Amygdala (tissue), 56 donors: ENCODE measurements at regions not wholly inside any gene's neighbourhood (a gene's known extent, or its start where the extent isn't known, plus 50 kb on each side); places are given as distances from the start of the nearest gene placed in this dataset.
"Not testable (repeated sequence)": the region's sequence is repeated elsewhere in the genome, so short reads cannot be mapped to it uniquely, and the experiment has no call there.

Source experiments
- DNase-seq, 56 donors: peaks; one replicate each; lab custom pipeline; 2025; lab: John Stamatoyannopoulos, UW

DNA sequence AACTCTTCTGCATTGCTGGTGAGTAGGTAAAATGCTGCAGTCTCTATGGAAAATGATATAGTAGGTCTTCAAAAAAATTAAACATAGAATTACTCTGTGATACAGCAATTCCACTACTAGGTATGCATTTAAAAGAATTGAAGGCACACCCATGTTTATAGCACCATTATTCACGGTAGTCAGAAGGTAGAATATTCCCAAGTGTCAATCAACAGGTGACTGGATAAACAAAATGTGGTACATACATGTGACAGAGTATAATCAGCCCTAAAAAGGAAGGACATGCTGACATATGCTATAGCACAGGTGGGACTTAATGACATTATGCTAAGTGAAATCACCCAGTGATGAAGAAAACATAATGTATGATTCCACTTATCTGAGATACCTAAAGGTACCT lies 123.3 kb downstream of the CCER1 start:
- DNase-seq = no peak

DNA sequence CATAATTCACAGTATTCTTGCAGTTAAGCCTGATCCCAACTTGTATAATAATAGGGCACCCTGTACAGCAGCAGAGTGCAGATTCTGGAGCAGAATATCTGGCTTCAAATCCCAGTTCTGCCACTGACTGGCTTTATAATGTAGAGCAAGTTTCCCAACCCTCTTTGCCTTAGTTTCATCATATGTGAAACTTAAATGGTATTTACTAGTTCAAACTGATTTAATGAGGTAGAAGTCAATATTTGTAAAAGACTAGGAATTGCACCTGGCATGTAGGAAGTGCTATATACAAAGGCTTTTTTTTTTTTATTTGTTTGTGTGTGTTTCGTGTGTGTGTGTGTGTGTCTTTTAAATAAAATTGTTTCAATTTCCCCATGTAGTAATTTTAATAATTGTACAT lies 125.9 kb downstream of the CCER1 start:
- DNase-seq = no peak

DNA sequence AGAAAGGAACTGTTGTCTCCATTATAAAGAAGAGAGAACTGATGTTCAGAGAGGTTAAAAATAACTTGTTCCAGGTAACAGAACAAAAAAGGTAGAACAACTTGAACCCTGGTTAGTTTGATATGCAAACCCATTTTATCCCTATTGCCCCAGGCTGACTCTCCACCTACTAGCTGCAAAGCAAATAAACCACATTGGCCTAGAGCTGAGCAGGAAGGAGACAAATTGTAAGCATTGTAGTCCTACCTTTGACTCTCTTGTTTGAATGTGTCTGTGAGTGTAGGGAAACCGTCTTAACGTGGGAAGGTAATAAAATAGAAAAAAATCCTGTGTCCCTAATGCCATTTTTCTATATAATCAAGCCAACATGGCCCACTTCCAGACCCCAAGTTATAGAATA lies 126.4 kb downstream of the CCER1 start:
- DNase-seq = no peak

DNA sequence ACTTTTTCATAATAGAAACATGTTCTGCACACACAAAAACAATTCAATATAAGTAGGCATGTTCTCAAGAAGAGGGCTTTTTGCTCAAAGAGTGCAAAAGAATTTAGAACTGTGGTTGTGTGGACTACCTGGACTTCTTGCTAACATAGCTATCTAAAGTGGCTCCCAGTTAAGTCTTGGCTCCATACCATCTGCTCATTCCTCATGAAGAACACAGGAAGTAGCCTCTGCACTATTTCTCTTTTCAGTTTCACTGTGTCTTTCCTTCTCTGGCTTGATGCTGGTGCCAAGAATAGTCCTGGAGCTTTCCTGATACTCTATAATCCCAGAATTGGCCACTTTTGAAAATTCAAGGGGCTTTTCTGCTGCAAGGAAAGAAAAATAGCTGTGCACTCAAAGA lies 127.4 kb downstream of the CCER1 start:
- no peak for DNase-seq

DNA sequence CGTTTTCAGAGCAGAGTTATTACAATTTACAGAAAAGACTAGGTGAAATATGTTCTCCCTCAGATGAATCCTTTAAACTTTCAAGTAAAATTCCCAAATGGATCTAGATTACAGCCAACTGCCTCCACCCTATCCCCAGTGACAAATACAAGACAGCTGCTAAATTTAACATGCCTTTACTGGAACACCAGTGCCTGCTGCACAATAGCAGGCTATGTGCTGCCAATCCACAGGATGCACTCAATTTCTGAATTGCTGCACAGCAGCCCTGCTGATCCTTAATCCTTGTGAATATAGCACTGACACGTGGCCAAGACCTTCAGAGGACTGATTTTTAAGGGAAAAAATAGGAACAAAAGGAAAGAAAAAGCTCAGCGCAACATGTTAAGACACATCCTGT lies 128.9 kb downstream of the CCER1 start:
- no peak for DNase-seq

DNA sequence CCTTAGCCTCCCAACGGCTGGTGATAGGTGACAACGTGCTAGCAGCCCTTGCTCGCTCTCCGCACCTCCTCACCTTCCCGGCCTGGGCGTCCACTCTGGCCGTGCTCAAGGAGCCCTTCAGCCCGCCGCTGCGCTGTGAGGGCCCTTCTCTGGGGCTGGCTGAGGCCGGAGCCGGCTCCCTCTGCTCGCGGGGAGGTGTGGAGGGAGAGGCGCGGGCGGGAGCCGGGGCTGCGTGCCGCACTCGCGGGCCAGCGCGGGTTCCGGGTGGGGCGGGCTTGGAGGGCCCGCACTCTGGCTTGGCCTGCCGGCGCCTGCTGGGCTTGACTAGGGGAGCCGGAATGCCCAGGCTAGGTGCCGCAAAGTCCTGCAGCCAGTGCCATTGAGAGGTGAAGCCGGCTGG lies 131.1 kb downstream of the CCER1 start:
- DNase-seq = no peak

DNA sequence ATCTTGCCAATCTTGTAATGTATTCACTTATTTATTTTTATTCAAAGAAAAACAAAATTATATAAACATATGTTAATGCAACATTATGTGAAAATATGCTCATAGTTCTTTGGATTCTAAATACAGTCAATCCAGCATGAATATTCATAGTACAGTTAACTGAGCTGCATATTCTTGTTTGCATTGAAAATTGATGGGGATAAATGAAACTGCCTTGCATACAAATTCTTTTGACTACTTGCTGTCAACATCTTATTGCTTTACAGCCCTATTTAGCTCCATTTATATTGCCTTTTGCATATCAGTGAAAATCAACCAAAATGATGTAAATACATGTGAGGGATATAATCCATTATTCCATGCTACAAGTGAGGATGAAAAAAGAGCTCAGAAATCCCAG lies 135.3 kb downstream of the CCER1 start:
- no peak for DNase-seq

DNA sequence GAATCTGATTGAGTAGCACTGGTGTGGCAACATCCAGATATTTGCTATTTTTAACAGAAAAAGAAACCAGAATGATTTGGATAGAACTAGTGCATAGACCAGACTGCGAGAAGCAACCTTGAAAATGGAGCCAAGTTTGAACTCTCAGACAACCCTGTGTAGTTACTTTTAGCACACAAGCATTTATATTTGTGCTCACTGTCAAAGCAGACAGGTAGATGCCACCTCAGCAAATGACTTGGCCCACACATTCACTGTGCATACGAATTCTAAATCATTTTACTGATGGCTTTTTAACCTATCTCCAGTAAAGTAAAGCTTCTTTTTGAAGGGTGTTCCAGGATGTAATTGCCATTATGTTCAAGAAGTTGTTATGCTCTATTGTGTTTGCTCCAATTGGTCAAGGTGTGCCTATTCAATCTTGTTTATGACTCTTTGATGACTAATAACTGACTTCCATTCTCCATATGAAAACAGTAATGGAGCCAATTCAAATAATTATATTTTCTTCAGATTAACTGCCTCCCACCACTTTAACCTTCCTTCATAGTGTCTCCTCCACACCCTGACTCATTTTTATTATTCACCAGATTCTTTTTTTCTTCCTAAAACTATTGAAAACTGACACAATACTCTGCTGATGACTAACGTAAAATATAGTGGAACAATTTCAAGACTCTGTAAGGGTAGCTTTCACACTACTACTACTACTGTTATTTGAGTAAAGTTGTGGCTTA lies 138.5 kb downstream of the CCER1 start:
- DNase-seq = no peak

DNA sequence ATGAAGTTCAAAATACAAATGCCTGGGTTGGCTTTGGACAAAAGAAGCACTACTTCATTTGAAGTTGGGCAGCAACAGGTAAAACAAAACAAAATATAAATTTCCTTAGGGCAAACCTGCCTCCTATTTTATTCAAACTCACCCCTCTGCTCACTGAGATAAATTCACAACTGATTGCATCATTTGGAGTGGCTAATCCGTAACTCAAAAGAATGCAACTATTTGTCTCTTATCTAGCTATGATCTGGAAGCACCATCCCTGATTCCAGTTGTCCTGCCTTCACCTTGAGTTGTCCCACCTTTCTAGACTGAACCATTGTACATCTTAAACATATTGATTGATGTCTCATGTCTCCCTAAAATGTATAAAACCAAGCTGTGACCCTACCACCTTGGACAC lies 145.0 kb downstream of the CCER1 start:
- DNase-seq = no peak

DNA sequence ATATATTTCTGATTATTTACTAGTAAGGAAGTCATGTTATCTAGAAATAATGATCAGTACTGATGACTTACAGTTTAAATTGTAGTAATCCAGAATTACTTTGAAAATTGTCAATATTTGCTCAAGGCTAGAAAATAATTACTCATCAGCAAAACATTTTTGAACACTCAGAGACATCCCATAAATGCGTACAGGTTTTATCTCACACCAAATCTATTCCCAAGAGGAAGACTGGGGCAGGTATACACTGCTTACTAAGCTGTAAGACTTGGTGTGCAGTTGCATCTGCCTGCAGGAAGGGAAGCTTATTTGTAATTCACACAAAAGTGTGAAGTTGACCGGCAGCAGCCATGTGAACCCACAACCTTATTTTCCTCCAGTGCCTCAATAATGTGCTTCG lies 146.4 kb downstream of the CCER1 start:
- no peak for DNase-seq

DNA sequence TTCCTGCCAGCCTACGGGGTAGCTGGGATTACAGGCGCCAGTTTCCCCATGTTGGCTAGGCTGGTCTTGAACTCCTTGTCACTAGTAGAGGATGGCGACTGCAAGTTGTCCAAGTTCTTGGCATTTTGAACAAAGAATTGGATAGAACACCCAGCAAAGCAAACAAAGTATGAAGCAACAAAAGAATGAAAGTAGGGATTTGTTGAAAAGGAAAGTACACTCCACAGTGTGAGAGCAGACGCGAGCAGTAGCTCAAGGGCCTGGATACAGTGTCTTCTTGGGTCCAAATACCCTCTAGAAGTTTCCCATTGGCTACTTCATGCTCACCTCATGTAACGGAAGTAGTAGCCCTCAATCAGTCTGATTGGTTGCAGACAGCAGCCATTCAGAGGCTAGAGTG lies 152.2 kb downstream of the CCER1 start:
- DNase-seq = no peak

DNA sequence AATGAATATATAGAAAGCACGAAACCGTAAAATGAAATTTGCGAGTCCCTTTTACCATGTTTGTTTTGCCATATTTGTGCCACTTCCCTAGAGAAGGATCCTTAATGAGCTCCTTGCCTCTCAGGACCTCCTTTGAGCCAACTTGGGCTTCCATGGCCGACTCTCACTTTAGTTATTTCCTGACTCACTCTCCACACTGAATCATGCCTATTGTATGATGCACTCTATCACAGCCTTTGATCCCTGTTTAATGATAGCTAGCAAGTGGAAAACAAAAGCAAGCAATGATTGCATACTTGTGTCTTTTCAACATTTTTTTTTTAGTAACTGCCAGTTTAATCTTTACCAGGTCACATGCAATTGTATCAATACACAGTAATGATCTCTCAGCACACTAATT lies 153.2 kb downstream of the CCER1 start:
- DNase-seq = no peak

DNA sequence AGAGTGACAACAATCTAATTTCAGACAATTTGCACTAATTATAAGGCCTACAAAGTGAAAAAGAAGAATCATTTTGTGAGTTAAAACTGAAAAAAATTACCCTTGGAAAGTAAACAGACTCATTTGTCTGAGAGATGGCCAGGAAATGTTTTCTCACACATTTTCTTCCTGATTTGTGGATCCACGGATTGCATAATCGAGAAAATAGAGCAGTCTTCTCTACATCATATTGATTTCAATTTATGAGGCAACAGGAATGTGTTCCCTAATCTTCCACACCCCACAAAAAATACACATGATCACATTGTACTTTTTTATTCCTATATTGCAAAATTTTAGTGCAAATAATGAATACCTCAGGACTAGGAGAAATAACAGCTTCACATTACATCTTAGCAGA lies 160.8 kb downstream of the CCER1 start:
- DNase-seq = no peak

DNA sequence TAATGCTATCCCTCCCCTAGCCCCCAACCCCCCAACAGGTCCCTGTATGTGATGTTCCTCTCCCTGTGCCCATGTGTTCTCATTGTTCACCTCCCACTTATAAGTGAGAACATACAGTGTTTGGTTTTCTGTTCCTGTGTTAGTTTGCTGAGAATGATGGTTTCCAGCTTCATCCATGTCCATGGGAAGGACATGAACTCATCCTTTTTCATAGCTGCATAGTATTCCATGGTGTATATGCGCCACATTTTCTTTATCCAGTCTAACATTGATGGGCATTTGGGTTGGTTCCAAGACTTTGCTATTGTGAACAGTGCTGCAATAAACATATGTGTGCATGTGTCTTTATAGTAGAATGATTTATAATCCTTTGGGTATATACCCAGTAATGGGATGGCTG lies 162.3 kb downstream of the CCER1 start:
- not testable (repeated sequence) for DNase-seq

DNA sequence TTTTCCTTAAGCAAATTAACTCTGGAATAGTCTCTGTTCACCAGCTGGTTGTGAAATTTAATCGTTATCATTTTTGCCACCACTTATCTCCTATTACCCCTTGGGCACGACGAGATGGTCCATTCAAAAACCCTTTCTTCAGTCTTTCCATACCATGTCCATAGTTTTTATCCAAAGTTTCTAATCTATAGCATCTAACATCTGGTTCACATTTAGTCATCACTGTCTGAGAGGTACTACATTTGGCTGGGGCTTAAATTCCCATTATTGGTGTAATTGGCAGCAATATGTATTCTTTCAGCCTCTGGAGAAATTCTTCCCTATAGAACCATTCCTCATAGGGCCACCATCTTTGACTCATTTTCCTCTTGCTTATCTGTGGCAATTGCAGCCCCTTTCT lies 163.5 kb downstream of the CCER1 start:
- no peak for DNase-seq

DNA sequence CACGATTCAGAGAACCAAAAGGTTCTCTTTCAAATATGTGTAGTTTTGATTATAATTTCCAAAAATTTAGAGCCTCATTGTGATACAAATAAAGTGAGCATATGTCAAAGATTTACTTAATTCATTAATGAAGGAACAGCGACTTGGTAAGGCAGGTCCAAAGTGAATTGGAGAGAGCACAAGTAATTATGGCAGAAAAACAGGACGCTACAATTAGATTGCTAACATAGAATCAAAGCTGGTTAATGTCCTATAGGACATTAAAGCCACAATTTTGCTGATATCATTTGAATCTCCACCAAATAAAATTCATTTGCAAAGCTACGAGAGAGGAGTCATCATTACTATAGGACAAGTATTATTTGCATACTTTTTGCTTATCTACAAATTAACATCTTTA lies 164.2 kb downstream of the CCER1 start:
- no peak for DNase-seq

DNA sequence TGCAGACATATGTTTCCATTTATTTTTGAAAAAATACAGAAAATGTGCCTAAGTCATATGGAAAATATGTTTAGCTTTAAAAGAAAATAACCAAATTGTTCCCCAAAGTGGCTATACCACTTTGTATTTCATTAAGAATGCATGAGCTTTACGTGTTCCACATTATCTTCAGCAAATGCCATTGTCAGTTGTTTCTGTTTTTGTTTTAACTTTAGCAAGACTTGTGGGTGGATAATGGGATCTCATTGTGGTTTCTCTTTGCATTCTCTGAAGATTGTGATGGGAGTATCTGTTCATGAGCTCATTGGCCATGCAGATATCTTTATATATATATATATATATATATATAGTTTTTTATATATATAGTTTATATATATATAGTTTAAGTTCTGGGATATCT lies 181.5 kb downstream of the CCER1 start:
- DNase-seq = no peak

DNA sequence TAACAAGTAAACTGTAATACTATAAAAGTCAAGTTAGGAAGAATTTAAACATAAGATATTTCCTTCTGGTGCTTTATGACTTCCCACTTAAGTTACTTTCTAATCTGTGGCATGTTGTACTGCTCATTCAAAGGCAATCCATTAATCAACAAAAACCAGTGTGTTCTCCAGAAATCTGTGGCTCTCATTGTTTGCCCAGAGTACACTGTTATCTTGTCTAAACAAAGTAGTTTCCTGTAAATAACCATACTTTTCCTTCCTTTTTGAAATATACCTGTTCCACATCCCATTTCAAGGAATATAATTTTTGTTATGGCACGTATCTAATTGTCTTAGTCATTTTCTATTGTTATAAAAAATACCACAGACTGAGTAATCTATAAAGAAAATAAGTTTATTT lies 184.1 kb downstream of the CCER1 start:
- no peak for DNase-seq

DNA sequence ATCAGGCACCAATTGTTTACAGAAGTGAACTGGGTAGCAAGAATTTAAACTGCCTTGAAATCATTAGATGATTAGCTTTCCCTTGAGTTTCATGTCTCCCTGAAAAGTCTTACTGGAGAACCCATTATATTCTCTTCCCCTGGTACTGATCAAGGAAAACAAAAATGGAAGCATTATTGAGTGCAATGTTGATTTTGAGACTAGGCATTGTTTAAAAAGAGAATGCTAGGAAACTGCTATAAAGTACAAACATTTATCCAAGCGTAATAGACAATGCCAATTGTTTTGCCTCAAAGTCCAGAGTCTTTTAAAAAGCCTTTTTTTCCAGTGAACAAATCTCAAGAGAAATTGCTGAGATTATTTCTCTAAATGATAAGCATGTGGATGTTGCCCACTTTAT lies 197.0 kb downstream of the CCER1 start:
- no peak for DNase-seq

DNA sequence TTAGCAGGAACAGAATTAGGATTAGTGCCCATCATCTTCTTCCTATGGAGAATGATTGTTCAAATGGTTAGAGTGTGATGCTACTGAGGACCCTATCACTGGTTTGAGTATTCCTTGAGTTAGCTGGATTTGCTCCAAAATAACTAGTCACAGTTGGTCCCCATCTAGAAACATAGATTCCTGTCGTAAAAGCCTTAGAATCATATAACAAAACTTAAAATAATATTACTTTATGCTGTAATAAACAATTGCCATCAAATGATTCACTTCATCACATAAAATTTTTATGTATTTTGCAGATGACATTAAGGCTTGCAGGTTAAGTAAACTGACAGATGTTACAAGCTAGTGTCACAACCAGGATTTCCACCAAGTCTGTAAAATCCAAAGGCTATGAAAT lies 209.8 kb downstream of the CCER1 start:
- DNase-seq = no peak

DNA sequence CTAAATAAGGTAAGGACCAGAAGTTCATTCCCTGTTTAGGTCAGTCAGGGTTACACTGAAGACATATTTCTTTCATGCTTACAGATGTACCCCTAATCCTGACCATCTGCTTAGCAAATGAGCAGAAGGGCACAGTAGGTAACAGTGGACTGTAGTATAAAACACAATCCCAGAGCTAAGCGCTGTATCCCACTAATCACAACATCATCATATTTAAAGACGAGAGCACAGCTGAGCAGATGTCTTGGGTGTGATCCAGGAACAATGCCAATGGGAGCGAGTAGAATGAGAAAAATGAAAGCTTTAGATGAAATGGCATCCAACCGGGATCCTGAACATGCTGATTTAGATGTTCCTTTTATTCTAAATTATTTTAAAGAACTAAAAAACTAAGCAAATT lies 213.4 kb downstream of the CCER1 start:
- no peak for DNase-seq

DNA sequence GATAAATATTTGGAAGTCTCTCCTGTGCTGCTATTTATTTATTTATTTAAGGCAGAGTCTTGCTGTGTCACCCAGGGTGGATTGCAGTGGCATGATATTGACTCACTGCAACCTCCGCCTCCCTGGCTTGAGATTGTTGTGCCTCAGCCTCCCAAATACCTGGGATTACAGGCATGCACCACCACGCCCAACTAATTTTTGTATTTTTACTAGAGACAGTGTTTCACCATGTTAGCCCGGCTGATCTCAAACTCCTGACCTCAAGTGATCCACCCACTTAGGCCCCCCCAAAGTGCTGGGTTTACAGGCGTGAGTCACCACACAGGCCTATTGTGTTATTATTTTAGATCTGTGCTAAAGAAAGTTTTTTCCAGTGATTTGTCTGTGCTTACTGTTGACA lies 225.2 kb downstream of the CCER1 start:
- no peak for DNase-seq

DNA sequence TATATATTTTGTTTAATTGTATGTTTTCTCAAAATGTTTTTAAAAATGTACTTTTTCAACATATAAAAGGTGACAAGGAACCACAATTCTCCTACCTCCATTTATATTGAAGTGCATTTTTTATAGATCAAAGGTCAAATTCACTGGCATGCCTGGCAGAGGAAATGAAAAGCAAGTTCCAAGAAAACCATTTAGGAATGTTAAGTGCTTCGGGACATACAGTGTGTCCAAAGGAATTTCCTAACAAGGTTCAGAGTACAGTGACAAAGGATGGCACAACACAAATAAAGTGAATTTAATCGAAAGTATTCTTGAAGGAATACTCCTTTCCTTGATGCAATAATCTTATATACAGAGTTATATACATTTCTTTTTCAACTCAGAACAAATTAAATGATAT lies 242.3 kb downstream of the CCER1 start:
- DNase-seq = no peak
